ENCODE measurements at regions not wholly inside any gene's neighbourhood (a gene's known extent, or its start where the extent isn't known, plus 50 kb on each side); places are given as distances from the start of the nearest gene placed in this dataset.

GRCh38 chr2:221774136-221774535 is 202.0 kb upstream of the EPHA4 start:
- Histone ChIP-seq H3K4me2 (ENCODE audit: low read depth, low read length, poor library complexity, severe bottlenecking) (no peak overlapping the region), H3K9me3 (ENCODE audit: insufficient read depth, low read length) (no peaks in the 10 kb centered on the region), H3K27me3 (ENCODE audit: low read length) (no peaks in the 10 kb centered on the region), H3K36me3 (ENCODE audit: low read length) (no peaks in the 10 kb centered on the region), H3F3A (ENCODE audit: insufficient read depth) (no peaks in the 10 kb centered on the region), H3K79me2 (ENCODE audit: insufficient read depth, low read length) (no peaks in the 10 kb centered on the region), H2AFZ (ENCODE audit: low read depth, low read length, severe bottlenecking) (no peak overlapping the region), H3K9ac (ENCODE audit: low read length) (no peak overlapping the region), H3K27ac (ENCODE audit: low read depth, low read length) (no peak overlapping the region), H3K4me3 (ENCODE audit: insufficient read depth, low read length, poor library complexity, severe bottlenecking) (no peak overlapping the region), H4K20me1 (ENCODE audit: low read depth, low read length) (no peaks in the 10 kb centered on the region), H3K9me2 (replicated peaks; ENCODE audit: insufficient read depth, low read length) (no peaks in the 10 kb centered on the region)
- TF ChIP-seq EZH2phosphoT487 (conservative IDR thresholded peaks at IDR 0.05; ENCODE audit: low read length) (no peak), CTCF (IDR thresholded peaks at IDR 0.05; ENCODE audit: insufficient read depth, low read length, poor library complexity, severe bottlenecking) (no peak)

GRCh38 chr2:221771297-221771696 is 199.2 kb upstream of the EPHA4 start:
- Histone ChIP-seq H3K4me2 (ENCODE audit: low read depth, low read length, poor library complexity, severe bottlenecking) (no peak overlapping the region), H3F3A (ENCODE audit: insufficient read depth) (no peaks in the 10 kb centered on the region), H3K9ac (ENCODE audit: low read length) (no peak overlapping the region)

GRCh38 chr2:221767106-221768012 is 195.3 kb upstream of the EPHA4 start:
- Histone ChIP-seq H3K4me3 (ENCODE audit: insufficient read depth, low read length, poor library complexity, severe bottlenecking) (no peak overlapping the region), H3K36me3 (ENCODE audit: low read length) (no peaks in the 10 kb centered on the region), H3F3A (ENCODE audit: insufficient read depth) (no peaks in the 10 kb centered on the region), H3K27ac (ENCODE audit: low read depth, low read length) (no peak overlapping the region), H4K20me1 (ENCODE audit: low read depth, low read length) (no peaks in the 10 kb centered on the region), H3K9me2 (replicated peaks; ENCODE audit: insufficient read depth, low read length) (no peaks in the 10 kb centered on the region), H3K79me2 (ENCODE audit: insufficient read depth, low read length) (no peaks in the 10 kb centered on the region), H3K9ac (ENCODE audit: low read length) (no peak overlapping the region), H2AFZ (ENCODE audit: low read depth, low read length, severe bottlenecking) (no peak overlapping the region), H3K4me2 (ENCODE audit: low read depth, low read length, poor library complexity, severe bottlenecking) (no peak overlapping the region), H3K27me3 (ENCODE audit: low read length) (no peaks in the 10 kb centered on the region), H3K9me3 (ENCODE audit: insufficient read depth, low read length) (no peaks in the 10 kb centered on the region)
- TF ChIP-seq EZH2phosphoT487 (conservative IDR thresholded peaks at IDR 0.05; ENCODE audit: low read length), result no peak
- no peak for TF ChIP-seq CTCF (IDR thresholded peaks at IDR 0.05; ENCODE audit: insufficient read depth, low read length, poor library complexity, severe bottlenecking)

More at GRCh38 chr2:221771297-221771696, 199.2 kb upstream of the EPHA4 start:
- H3K9me2 ChIP-seq (replicated peaks; ENCODE audit: insufficient read depth, low read length), result no peaks in the 10 kb centered on the region
- H3K27ac ChIP-seq (ENCODE audit: low read depth, low read length), result no peak overlapping the region
- H3K79me2 ChIP-seq (ENCODE audit: insufficient read depth, low read length), result no peaks in the 10 kb centered on the region
- H3K27me3 ChIP-seq (ENCODE audit: low read length), result no peaks in the 10 kb centered on the region
- no peaks in the 10 kb centered on the region for H3K36me3 ChIP-seq (ENCODE audit: low read length)
- no peak overlapping the region for H2AFZ ChIP-seq (ENCODE audit: low read depth, low read length, severe bottlenecking)
- no peak overlapping the region for H3K4me3 ChIP-seq (ENCODE audit: insufficient read depth, low read length, poor library complexity, severe bottlenecking)
- TF ChIP-seq EZH2phosphoT487 (conservative IDR thresholded peaks at IDR 0.05; ENCODE audit: low read length), result no peak
- TF ChIP-seq CTCF (IDR thresholded peaks at IDR 0.05; ENCODE audit: insufficient read depth, low read length, poor library complexity, severe bottlenecking), result no peak
- H4K20me1 ChIP-seq (ENCODE audit: low read depth, low read length), result no peaks in the 10 kb centered on the region
- no peaks in the 10 kb centered on the region for H3K9me3 ChIP-seq (ENCODE audit: insufficient read depth, low read length)
